ENCODE measurements at regions not wholly inside any gene's neighbourhood (a gene's known extent, or its start where the extent isn't known, plus 50 kb on each side); places are given as distances from the start of the nearest gene placed in this dataset.

GRCh38 chr6:104614394-104614793 lies 245.3 kb downstream of the HACE1 start:
- DNase-seq (ENCODE audit: low spot score): no peak

GRCh38 chr6:104613416-104614001 lies 246.2 kb downstream of the HACE1 start:
- DNase-seq (ENCODE audit: low spot score): no peak

GRCh38 chr6:104612541-104612940 lies 247.2 kb downstream of the HACE1 start:
- DNase-seq (ENCODE audit: low spot score): no peak

- DNase-seq (ENCODE audit: low spot score): no peak
These were observed 251.6 kb downstream of the HACE1 start for GRCh38 chr6:104608101-104608500.

- DNase-seq (ENCODE audit: low spot score): no peak
These were observed 252.2 kb downstream of the HACE1 start for GRCh38 chr6:104607501-104607900.

- DNase-seq (ENCODE audit: low spot score): no peak
These were observed 253.4 kb downstream of the HACE1 start for GRCh38 chr6:104606361-104606760.

GRCh38 chr6:104604685-104605084 lies 255.0 kb downstream of the HACE1 start:
- DNase-seq (ENCODE audit: low spot score): no peak

GRCh38 chr6:104603108-104603745 lies 256.5 kb downstream of the HACE1 start:
- DNase-seq (ENCODE audit: low spot score): peak; percentile 68

GRCh38 chr6:104601721-104602120 lies 258.0 kb downstream of the HACE1 start:
- DNase-seq (ENCODE audit: low spot score): no peak

- DNase-seq (ENCODE audit: low spot score): no peak
These were observed 258.5 kb downstream of the HACE1 start for GRCh38 chr6:104601131-104601651.

- no peak for DNase-seq (ENCODE audit: low spot score)
These were observed 259.1 kb downstream of the HACE1 start for GRCh38 chr6:104600639-104600931.

GRCh38 chr6:104599821-104600638 lies 259.7 kb downstream of the HACE1 start:
- DNase-seq (ENCODE audit: low spot score): no peak

GRCh38 chr6:104597541-104598050 lies 262.1 kb downstream of the HACE1 start:
- DNase-seq (ENCODE audit: low spot score): no peak

GRCh38 chr6:104596091-104596490 lies 263.6 kb downstream of the HACE1 start:
- peak; percentile 32 for DNase-seq (ENCODE audit: low spot score)

GRCh38 chr6:104595311-104595820 lies 264.4 kb downstream of the HACE1 start:
- peak; percentile 78 for DNase-seq (ENCODE audit: low spot score)

GRCh38 chr6:104591573-104592334 lies 268.0 kb downstream of the HACE1 start:
- no peak for DNase-seq (ENCODE audit: low spot score)

GRCh38 chr6:104589940-104590339 lies 269.8 kb downstream of the HACE1 start:
- DNase-seq (ENCODE audit: low spot score): no peak

GRCh38 chr6:104585646-104586045 lies 274.1 kb downstream of the HACE1 start:
- no peak for DNase-seq (ENCODE audit: low spot score)

- DNase-seq (ENCODE audit: low spot score): no peak
These were observed 279.3 kb downstream of the HACE1 start for GRCh38 chr6:104580452-104580851.

- DNase-seq (ENCODE audit: low spot score): no peak
These were observed 280.3 kb downstream of the HACE1 start for GRCh38 chr6:104579310-104579863.

GRCh38 chr6:104575536-104575935 lies 284.2 kb downstream of the HACE1 start:
- no peak for DNase-seq (ENCODE audit: low spot score)
